ENCODE measurements at regions not wholly inside any gene's neighbourhood (a gene's known extent, or its start where the extent isn't known, plus 50 kb on each side); places are given as distances from the start of the nearest gene placed in this dataset.

DNA sequence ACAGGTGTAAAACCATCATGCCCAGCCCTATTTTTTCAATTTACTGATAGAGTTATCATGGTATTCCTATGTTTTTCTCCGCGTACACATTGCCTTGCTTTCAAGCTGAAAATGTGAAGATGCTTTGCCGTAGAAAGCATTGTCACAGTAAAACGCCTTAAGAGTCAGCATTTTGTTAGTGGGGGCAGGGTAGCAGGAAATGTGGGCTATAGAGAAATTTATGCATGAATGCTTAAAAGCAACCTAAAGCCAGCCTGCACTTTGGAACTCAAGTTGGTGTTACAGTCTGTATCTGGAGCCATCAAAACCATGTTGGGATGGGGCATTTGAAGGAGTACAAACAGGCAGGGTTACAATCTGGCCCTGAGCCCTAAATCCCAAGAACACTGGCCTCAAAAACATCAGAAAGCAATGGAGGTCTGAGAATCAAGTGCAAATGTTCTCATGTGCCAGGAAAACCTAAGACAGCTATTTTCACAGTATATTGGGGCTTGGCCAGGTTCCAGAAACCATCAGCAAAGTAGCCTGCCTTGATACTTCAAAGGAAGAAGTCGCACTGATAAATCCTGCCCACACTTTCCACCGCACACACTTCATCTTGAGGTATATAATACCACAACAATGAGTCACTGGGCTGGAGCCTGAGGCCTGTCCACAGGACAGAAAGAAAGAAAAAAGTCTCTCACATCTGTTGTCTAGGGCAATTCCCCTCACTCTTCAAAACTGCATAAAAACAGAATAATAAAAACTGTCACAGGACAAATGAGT, 313.8 kb downstream of the ENC1 start:
- CTCF ChIA-PET: interaction anchor here (0.6 to 1.6 kb wide), 4 partner anchors 11 to 922 kb away, joined by 3 read pairs; no protein-coding TSS in a partner anchor
- intact Hi-C loops (cut with micrococcal nuclease; ENCODE audit: unreplicated experiment): loop anchor here (5.0 kb wide), 3 partner anchors 66 to 316 kb away; partner anchors contain the start of gene ENC1
- BruUV-seq (replicated peaks): no TSS peak
- TF ChIP-seq, protein P1, sequence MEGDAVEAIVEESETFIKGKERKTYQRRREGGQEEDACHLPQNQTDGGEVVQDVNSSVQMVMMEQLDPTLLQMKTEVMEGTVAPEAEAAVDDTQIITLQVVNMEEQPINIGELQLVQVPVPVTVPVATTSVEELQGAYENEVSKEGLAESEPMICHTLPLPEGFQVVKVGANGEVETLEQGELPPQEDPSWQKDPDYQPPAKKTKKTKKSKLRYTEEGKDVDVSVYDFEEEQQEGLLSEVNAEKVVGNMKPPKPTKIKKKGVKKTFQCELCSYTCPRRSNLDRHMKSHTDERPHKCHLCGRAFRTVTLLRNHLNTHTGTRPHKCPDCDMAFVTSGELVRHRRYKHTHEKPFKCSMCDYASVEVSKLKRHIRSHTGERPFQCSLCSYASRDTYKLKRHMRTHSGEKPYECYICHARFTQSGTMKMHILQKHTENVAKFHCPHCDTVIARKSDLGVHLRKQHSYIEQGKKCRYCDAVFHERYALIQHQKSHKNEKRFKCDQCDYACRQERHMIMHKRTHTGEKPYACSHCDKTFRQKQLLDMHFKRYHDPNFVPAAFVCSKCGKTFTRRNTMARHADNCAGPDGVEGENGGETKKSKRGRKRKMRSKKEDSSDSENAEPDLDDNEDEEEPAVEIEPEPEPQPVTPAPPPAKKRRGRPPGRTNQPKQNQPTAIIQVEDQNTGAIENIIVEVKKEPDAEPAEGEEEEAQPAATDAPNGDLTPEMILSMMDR (IDR thresholded peaks at IDR 0.05; ENCODE audit: unreplicated experiment): no peak
- Mint-ChIP-seq H3K27ac (ENCODE audit: unreplicated experiment) (peak overlapping the region; percentile 63), H3K4me3 (ENCODE audit: low read depth, unreplicated experiment) (no peak overlapping the region), H3K4me1 (ENCODE audit: low read depth, unreplicated experiment) (peaks cover 44% of the 10 kb centered on the region), H3K27me3 (ENCODE audit: unreplicated experiment) (no peaks in the 10 kb centered on the region), H3K9me3 (ENCODE audit: low read depth, unreplicated experiment) (no peaks in the 10 kb centered on the region), H3K36me3 (ENCODE audit: insufficient read depth, unreplicated experiment) (peaks cover 6% of the 10 kb centered on the region)
- peak; percentile 83 for DNase-seq

DNA sequence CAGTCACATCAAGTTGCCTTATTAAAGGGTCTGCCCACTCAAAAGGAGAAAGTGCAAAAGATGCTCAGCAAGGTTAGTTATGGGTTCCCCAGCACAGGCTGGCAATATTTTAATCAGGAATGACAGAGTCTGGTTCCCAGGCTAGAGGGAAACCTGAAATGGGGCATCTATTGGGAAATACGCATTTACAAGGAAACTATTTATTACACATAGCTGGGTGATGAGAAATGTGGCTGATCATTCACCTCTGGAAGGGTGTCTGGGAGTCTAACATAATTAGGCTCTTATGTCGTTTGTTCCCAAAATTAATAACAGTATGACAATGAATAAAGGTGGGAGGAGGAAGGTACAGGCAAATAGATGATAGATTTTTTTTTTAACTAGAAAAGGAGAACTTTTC, 314.7 kb downstream of the ENC1 start:
- Mint-ChIP-seq H3K9me3 (ENCODE audit: low read depth, unreplicated experiment) (no peaks in the 10 kb centered on the region), H3K4me3 (ENCODE audit: low read depth, unreplicated experiment) (peak overlapping the region; percentile 11), H3K27me3 (ENCODE audit: unreplicated experiment) (no peaks in the 10 kb centered on the region), H3K4me1 (ENCODE audit: low read depth, unreplicated experiment) (peaks cover 51% of the 10 kb centered on the region), H3K27ac (ENCODE audit: unreplicated experiment) (peak overlapping the region; percentile 72), H3K36me3 (ENCODE audit: insufficient read depth, unreplicated experiment) (peaks cover 6% of the 10 kb centered on the region)
- no TSS peak for BruUV-seq (replicated peaks)
- DNase-seq: peak; percentile 39
- intact Hi-C loops (cut with micrococcal nuclease; ENCODE audit: unreplicated experiment): loop anchor here (5.0 kb wide), 3 partner anchors 66 to 316 kb away; partner anchors contain the start of gene ENC1
- TF ChIP-seq, protein P1 (IDR thresholded peaks at IDR 0.05; ENCODE audit: unreplicated experiment): no peak
- CTCF ChIA-PET: interaction anchor here (1.0 to 1.3 kb wide), 2 partner anchors 103 to 113 kb away, joined by 3 read pairs; no protein-coding TSS in a partner anchor

DNA sequence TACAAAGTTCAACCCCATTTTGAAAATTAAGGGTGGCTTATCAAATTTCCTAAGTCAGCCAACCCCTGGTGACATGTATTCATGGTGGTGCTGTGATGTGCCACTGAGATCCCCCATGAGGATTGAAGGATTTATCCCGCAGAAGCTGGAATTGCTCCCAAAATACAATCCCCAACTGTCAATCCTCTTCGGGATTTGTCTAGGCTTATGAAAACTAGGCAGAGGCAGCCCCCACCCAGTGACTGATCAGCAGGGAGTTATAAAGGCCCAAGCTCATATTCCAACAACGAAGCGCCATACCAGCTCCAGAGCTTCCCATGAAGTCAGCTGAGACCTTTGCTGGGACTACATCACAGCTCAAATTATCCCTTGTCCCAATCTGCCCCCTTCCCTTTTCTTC, 316.0 kb downstream of the ENC1 start:
- intact Hi-C loops (cut with micrococcal nuclease; ENCODE audit: unreplicated experiment): no loop called here
- no peaks in the 10 kb centered on the region for H3K9me3 Mint-ChIP-seq (ENCODE audit: low read depth, unreplicated experiment)
- no peak overlapping the region for H3K4me3 Mint-ChIP-seq (ENCODE audit: low read depth, unreplicated experiment)
- H3K27me3 Mint-ChIP-seq (ENCODE audit: unreplicated experiment): no peaks in the 10 kb centered on the region
- no peak overlapping the region for H3K27ac Mint-ChIP-seq (ENCODE audit: unreplicated experiment)
- peaks cover 6% of the 10 kb centered on the region for H3K36me3 Mint-ChIP-seq (ENCODE audit: insufficient read depth, unreplicated experiment)
- TF ChIP-seq, protein P1 (IDR thresholded peaks at IDR 0.05; ENCODE audit: unreplicated experiment): no peak
- DNase-seq: no peak
- CTCF ChIA-PET: interaction anchor here (0.6 kb wide), 1 partner anchor 250 kb away, joined by 4 read pairs; no protein-coding TSS in a partner anchor
- H3K4me1 Mint-ChIP-seq (ENCODE audit: low read depth, unreplicated experiment): peaks cover 58% of the 10 kb centered on the region
- BruUV-seq (replicated peaks): no TSS peak

DNA sequence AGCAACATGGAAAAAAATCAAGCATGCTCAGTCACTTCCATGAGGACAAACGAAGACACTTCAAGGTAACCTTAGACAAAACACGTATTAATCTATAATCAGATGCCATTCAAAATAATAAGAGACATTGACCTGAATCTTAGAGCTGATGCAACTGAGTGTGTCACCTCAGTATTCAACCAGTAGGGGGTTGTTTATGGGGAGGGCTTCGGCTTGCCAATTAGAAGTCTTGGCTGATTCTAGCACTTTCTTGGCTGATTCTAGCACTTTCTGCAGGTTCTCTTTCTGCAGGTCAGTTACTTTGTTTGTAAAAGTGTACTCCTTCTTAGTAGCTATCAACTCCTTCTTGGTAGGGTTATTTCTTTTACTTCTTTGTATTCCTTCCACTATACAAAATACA, 317.6 kb downstream of the ENC1 start:
- CTCF ChIA-PET: no interaction called here
- H3K27ac Mint-ChIP-seq (ENCODE audit: unreplicated experiment): no peak overlapping the region
- H3K4me3 Mint-ChIP-seq (ENCODE audit: low read depth, unreplicated experiment): no peak overlapping the region
- intact Hi-C loops (cut with micrococcal nuclease; ENCODE audit: unreplicated experiment): no loop called here
- TF ChIP-seq, protein P1 (IDR thresholded peaks at IDR 0.05; ENCODE audit: unreplicated experiment): no peak
- H3K36me3 Mint-ChIP-seq (ENCODE audit: insufficient read depth, unreplicated experiment): peaks cover 6% of the 10 kb centered on the region
- H3K4me1 Mint-ChIP-seq (ENCODE audit: low read depth, unreplicated experiment): peaks cover 67% of the 10 kb centered on the region
- no peaks in the 10 kb centered on the region for H3K9me3 Mint-ChIP-seq (ENCODE audit: low read depth, unreplicated experiment)
- BruUV-seq (replicated peaks): no TSS peak
- H3K27me3 Mint-ChIP-seq (ENCODE audit: unreplicated experiment): no peaks in the 10 kb centered on the region
- DNase-seq: no peak

Data from Calu3 (cell line).